Thyroid gland (tissue), 4 donors: ENCODE measurements at regions not wholly inside any gene's neighbourhood (a gene's known extent, or its start where the extent isn't known, plus 50 kb on each side); places are given as distances from the start of the nearest gene placed in this dataset.

Experiments
- CTCF ChIP-seq, 6 experiments: fragments of 200-600 bp in 3 of 6; fragments of 450-650 bp in 3 of 6; sonication (generic) in 3 of 6; IDR thresholded peaks; one replicate each; pipeline ENCODE4 v1.5.1; 2016 to 2019; ENCODE audit warnings: antibody characterized with exemption in 6 of 6, mild to moderate bottlenecking in 2 of 6, inconsistent platforms in 1 of 6, moderate library complexity in 1 of 6
- POLR2A ChIP-seq, 2 donors: fragments of 450-650 bp; IDR thresholded peaks; one replicate each; pipeline ENCODE4 v1.6.1; 2017; ENCODE audit warnings: antibody characterized with exemption in 2 of 2, mild to moderate bottlenecking in 2 of 2, moderate library complexity in 1 of 2

DNA sequence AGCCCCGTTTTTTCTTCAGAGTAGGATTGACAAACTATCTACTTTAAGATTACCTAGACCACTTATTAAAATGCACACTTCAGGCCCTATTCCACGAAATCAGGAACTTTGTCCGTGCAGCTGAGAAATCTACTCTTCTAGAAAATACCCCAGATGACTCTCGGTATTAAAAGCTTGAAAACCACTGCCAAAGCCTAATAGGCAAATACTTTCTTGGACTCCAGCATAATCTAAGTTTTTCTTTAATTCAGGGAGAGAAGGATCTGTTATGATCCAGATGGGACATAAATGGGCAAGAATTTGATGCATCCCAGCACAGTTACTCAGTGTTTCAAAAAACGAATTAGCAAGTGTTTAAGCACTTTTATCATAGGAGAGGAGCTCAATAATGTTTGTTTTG is 94.5 kb downstream of the TMX1 start:
- no peak for TF ChIP-seq CTCF (IDR thresholded peaks at IDR 0.05)
- no peak for TF ChIP-seq POLR2A (IDR thresholded peaks at IDR 0.05)
